COR-L47 (cell line): ENCODE measurements at regions not wholly inside any gene's neighbourhood (a gene's known extent, or its start where the extent isn't known, plus 50 kb on each side); places are given as distances from the start of the nearest gene placed in this dataset.
"Not testable (repeated sequence)": the region's sequence is repeated elsewhere in the genome, so short reads cannot be mapped to it uniquely, and the experiment has no call there.

Source experiments
- DNase-seq: peaks from one replicate; lab custom pipeline; 2025; lab: John Stamatoyannopoulos, UW

- no peak for DNase-seq
Measured at GRCh38 chr4:162841753-162842152, 324.9 kb downstream of the NAF1 start.

DNA sequence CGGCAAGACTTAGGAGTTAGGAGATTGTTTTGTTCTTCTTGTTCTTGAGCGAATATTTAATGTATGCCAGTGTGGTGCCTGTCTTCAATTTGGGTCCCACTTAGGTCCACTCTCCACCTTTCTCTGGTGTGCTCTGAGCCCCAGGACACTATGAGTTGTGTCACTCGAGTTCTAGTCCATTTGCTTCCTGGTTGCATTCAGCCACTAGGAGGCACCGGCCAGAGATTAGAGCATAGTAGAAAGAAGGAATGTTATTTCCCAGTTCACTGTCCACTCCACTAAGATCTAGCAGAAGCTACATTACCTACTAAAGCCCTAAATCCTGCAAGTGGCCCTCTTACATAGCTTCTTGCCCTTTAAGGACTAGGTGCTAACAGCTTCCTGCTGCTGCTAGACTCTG, 326.9 kb downstream of the NAF1 start:
- DNase-seq = no peak

- DNase-seq = no peak
Measured at GRCh38 chr4:162838671-162839070, 328.0 kb downstream of the NAF1 start.

- no peak for DNase-seq
Measured at GRCh38 chr4:162837679-162838078, 329.0 kb downstream of the NAF1 start.

GRCh38 chr4:162837241-162837640, 329.4 kb downstream of the NAF1 start:
- no peak for DNase-seq

GRCh38 chr4:162836773-162837172, 329.9 kb downstream of the NAF1 start:
- no peak for DNase-seq

- DNase-seq = not testable (repeated sequence)
Measured at GRCh38 chr4:162836258-162836657, 330.4 kb downstream of the NAF1 start.

- DNase-seq = no peak
Measured at GRCh38 chr4:162830899-162831298, 335.8 kb downstream of the NAF1 start.

DNA sequence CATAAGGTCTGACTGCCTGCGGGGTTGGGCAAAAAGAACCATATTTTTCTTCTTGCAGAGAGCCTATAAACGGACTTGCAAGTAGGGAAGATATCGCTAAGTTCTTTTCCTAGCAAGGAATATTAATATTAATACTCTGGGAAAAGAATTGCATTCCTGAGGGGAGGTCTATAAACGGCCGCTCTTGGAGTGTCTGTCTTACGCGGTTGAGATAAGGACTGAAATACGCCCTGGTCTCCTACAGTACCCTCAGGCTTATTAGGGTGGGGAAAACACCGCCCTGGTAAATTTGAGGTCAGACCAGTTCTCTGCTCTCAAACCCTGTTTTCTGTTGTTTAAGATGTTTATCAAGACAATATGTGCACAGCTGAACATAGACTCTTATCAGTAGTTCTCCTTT, 349.3 kb downstream of the NAF1 start:
- not testable (repeated sequence) for DNase-seq

GRCh38 chr4:162804351-162804924, 362.3 kb downstream of the NAF1 start:
- DNase-seq = no peak

- no peak for DNase-seq
Measured at GRCh38 chr4:162803378-162803777, 363.3 kb downstream of the NAF1 start.

DNA sequence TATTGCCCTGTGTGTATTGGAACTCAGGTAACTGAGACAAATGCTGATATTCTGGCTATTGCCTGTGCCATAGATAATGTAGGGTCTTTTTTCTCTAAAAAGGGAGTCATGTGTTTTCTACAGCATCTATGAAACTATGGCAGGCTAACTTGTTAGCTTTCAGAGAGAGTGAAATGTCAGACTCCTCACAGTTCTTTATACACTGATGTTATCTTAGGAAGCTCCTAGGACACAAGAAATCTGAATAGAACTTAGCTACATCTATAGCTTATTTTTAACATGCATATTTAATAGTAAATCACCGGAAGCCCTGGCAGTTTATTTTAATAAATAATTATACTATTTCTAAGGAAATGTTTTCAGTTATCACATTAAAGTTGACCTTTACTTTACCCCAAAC, 369.6 kb downstream of the NAF1 start:
- DNase-seq = no peak

DNA sequence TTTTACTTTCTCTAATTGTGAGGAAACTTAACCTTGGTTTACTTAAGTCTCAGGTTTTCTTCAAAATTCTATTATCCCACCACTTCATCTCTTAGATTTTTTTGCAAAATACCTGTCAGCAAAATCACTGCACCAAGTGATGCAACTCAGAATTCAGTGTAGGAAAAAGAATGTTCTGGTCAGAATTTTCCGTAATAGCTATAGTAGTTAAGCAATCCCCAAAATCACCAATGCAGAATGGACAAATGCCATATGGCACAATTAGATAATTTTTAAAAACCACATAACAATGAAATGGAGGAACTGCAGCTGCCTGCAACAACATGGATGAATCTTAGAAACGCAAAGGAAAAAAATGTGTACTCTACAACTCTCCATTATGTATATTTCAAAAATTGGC, 373.1 kb downstream of the NAF1 start:
- no peak for DNase-seq

DNA sequence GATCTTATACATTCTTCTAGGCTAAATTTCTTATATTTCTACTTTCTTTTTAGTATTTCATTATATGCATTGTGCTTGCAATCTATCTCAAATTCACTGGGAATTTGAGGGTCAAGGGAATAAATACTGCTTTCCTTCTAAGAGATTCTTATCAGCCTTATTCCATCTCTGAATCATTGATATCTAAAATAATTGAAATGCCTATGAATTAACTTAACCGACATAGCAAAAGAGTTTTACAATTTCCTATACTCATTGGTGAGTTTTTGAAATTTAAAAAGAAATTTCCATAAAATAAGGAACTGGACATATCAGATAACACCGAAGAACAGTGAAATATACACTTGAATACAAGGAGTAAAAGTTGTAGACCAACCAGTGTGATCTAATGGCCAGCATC, 373.7 kb downstream of the NAF1 start:
- DNase-seq = no peak

- no peak for DNase-seq
Measured at GRCh38 chr4:162791226-162791625, 375.5 kb downstream of the NAF1 start.

DNA sequence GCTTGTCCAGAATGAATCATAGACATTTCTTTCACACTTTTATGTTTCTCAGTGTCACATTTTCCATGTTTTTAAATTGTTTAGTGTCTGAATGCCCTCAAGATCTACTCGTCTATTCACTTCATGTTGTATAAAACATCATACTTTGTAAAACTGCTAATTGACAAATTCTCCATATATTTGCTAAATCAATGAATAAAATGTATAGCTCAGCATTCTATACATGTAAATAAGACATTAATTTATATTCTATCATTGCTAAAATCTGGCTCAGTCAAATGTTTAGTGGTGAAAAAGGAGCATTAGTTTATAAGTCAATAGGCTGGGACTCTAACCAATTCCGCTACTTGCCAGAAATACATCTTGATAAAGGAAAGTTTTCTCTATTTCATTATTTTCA, 379.6 kb downstream of the NAF1 start:
- no peak for DNase-seq

DNA sequence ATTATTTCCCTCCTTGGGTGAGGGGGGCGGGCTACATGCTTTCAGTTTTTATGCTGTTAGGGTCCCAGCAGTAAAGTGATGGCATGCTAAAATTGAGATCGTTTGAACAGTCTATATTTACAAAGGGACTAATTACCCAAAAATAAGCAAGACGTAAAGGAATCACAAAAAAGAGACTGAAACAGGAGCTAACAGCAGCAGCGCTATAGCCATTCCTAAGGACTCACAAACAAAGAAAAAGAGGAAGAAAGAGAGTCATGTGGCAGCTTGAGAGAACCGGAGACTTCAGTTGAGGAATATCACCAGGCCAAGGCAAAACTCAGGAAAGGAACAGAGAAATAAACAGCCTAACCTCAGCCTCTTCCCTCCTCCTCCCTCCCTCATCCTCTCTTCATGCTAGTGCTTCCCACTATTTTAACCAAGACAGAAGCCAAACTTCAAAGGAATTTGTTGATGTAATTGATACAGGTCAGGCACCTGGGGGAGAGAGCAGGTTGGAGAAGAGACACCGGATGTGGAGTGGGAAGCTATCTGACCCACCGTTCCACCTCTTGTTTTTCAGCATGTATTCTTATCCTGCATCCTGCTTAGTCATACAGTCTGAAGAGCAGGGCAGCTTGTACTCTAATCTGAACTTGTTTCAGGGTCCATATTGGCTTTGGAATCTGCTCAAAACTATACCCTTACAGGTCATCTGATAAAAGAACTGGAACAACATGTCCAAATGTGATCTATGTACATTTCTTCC, 383.7 kb downstream of the NAF1 start:
- DNase-seq = no peak

DNA sequence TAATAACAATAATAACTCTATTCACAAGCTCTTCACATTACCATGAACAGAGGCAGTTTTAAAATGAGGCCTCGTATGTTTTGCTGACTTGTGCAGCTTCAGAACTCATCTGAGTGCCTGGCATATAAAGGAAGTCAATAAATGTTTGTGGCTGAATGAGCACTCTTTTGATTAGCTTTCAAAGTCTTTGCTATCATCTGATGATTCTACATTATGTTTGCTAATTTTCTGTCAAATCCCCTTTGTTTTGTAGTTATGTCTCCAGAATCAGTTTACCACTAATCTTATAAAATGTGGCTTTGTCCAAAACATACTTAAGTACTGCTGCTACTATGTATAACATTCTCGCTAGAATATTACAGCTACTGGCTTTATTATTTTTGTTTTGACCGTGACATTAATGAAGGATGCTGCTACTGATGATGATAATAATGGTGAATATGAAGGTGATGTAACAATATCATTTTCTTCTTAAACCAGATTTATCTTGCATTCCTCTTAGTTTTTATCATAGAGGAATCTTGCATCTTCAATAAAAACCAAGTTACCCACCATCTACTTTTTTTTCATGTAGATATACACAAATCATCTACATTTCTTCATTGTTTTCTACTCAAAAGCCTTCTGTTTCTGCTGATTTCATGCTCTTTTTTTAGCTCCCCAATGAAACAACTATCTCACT, 384.5 kb downstream of the NAF1 start:
- no peak for DNase-seq

DNA sequence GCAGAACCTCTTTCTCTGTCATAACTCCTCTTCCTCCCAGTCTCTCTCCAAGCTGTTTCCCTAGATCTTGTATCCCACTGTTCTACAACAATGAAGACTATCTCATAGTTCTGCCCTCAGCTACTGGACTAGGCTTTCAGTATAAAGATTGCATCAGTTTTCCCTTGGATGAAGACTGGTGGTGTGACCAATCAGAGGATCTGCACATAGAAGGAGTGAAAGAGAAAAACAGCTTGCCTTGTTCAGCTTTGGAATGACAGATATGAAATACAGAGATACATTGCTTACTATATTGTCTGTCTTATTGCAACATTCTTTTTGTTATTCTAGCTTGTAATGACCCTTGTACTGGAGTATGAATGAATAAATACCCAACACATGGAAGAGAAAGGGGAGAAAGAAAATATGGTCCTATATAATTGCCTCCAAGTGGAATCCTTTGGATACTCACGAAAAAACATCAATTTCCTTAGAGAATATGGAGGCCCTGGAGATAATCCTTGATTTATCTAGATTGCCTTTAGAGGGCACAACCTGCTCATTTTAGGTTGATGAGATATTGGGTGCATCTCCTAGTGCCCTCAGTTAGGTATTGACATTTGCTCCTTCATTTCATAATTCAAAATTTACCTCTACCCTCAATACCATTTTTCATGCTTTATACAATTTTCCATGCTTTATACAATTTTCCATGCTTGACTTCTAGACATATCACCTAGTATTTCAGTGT, 395.8 kb downstream of the NAF1 start:
- DNase-seq = no peak

- DNase-seq = no peak
Measured at GRCh38 chr4:162767083-162767482, 399.6 kb downstream of the NAF1 start.

DNA sequence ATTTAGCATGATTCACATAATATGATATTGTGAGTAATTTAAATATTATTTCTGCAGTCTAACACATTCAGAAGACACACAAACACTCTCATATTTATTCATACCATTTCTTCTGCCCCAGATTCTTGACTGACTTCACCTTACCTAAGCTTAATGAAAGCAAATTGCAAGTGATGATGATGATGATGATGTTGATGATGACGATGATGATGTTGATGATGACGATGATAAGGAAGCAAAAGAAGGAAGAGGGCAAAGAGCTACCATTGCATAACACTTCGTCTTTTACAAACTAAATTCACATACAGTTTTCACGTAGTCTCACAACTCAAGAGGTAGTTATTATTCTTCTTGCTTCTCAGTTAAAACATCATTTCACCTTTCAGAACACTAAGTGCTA, 404.7 kb downstream of the NAF1 start:
- DNase-seq = no peak

- DNase-seq = not testable (repeated sequence)
Measured at GRCh38 chr4:162740228-162740627, 426.5 kb downstream of the NAF1 start.

GRCh38 chr4:162739596-162739995, 427.1 kb downstream of the NAF1 start:
- DNase-seq = not testable (repeated sequence)
